Transverse colon (tissue), 4 donors: ENCODE measurements at regions not wholly inside any gene's neighbourhood (a gene's known extent, or its start where the extent isn't known, plus 50 kb on each side); places are given as distances from the start of the nearest gene placed in this dataset.

Source experiments
- DNase-seq: peaks from one replicate; pipeline ENCODE4 v3.0.0-alpha.2; 2019
- H3K27ac ChIP-seq, 4 donors: fragments of 200-600 bp; sonication (generic); 2 replicates each; pipeline ENCODE4 v1.5.1; 2016 to 2018; ENCODE audit warnings: inconsistent platforms in 4 of 4
- H3K27me3 ChIP-seq: fragments of 200-600 bp; sonication (generic); 2 replicates; pipeline ENCODE4 v1.5.1; 2017; ENCODE audit warnings: inconsistent platforms
- H3K36me3 ChIP-seq, 4 donors: fragments of 200-600 bp; sonication (generic); 2 replicates each; pipeline ENCODE4 v1.5.1; 2017 to 2019; ENCODE audit warnings: inconsistent platforms in 4 of 4
- H3K4me1 ChIP-seq, 4 donors: fragments of 200-600 bp; sonication (generic); 2 replicates each; pipeline ENCODE4 v1.5.1; 2017 to 2020; ENCODE audit warnings: inconsistent platforms in 4 of 4
- H3K4me3 ChIP-seq, 4 donors: fragments of 200-600 bp; sonication (generic); 1 replicate in 1 of 4; 2 replicates in 3 of 4; pipeline versions ENCODE4 v1.5.1 to v1.6.1; 2017 to 2019; ENCODE audit warnings: inconsistent platforms in 4 of 4
- H3K9me3 ChIP-seq, 2 donors: fragments of 200-600 bp; sonication (generic); 2 replicates each; pipeline ENCODE4 v1.5.1; 2017 to 2019; ENCODE audit warnings: inconsistent platforms in 2 of 2
- EP300 ChIP-seq: sonication (generic); formaldehyde crosslinking; IDR thresholded peaks from one replicate; pipeline ENCODE4 v1.6.1; 2017; ENCODE audit warnings: antibody characterized with exemption, low read depth
- POLR2A ChIP-seq: fragments of 450-650 bp; IDR thresholded peaks from one replicate; pipeline ENCODE4 v1.6.1; 2016; ENCODE audit warnings: antibody characterized with exemption, mild to moderate bottlenecking, moderate library complexity
- POLR2AphosphoS5 ChIP-seq, 3 donors: sonication (generic); formaldehyde crosslinking; IDR thresholded peaks; one replicate each; pipeline ENCODE4 v1.6.1; 2016; ENCODE audit warnings: antibody characterized with exemption in 3 of 3
- WGBS, 2 donors: methylation state at CpG; one replicate each; pipeline ENCODE4 v1.1.5; 2018; ENCODE audit warnings: low coverage in 1 of 2; 5-methylcytosine and 5-hydroxymethylcytosine counted together
- in situ Hi-C, 4 donors: fragments of 200-750 bp; cut with MboI; loops; one replicate each; pipeline versions ENCODE4 v1.15.0 to v1.15.1; 2017; ENCODE audit warnings: low sequenced_read_pairs in 3 of 4, low pct_ligation_motif_present in 1 of 4, low pct_unique_long_range_greater_than_20kb in 1 of 4
- intact Hi-C: fragments of 100-400 bp; cut with DNase I; formaldehyde crosslinking; loops from one replicate; pipeline ENCODE4 v1.15.1; 2023; ENCODE audit warnings: low total_unique reads
- TF ChIP-seq, protein P1 (sequence below), 5 experiments: fragments of 200-600 bp in 3 of 5; fragments of 450-650 bp in 2 of 5; sonication (generic) in 3 of 5; IDR thresholded peaks; 1 replicate in 2 of 5; 2 replicates in 3 of 5; pipeline ENCODE4 v1.5.1; 2016 to 2017; ENCODE audit warnings: antibody characterized with exemption in 5 of 5, inconsistent platforms in 3 of 5, mild to moderate bottlenecking in 2 of 5, moderate library complexity in 1 of 5

DNA sequence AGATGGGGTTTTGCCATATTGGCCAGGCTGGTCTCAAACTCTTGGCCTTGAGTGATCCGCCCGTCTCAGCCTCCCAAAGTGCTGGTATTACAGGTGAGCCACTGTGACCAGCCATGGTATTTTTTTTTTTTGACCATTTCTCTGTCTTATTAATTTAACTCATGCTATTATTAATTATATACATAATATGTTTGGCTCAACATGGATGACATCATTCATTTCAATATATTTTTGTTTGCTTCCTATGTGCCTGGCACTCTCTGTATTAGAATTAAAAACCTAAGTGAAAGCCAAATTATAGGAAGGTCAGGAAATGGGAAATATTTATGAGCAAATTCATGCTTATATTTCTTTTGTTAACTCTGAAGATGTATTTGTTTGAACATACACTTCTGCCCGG, 55.8 kb upstream of the AKIRIN2 start:
- H3K27ac ChIP-seq, result no peak overlapping the region

DNA sequence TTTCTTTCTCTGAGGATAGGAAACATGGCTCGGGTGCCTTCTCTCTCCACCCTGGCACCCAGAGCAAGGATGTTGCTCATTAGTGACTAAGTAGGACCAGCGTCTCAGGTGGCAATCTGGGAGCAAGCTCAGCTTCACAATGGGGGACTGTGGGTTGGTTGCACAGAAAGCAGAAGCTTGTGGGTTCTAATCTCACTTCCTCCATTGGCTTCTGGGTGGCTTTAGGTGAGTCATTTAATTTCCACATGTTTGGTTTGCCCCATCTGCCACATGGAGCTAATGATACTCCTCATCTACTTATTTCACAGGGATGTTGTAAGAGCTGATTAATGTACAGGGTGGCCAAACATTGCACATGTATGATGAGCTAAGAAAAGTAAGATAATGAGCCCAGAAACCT, 54.8 kb upstream of the AKIRIN2 start:
- TF ChIP-seq POLR2A, result no peak
- TF ChIP-seq, protein P1, sequence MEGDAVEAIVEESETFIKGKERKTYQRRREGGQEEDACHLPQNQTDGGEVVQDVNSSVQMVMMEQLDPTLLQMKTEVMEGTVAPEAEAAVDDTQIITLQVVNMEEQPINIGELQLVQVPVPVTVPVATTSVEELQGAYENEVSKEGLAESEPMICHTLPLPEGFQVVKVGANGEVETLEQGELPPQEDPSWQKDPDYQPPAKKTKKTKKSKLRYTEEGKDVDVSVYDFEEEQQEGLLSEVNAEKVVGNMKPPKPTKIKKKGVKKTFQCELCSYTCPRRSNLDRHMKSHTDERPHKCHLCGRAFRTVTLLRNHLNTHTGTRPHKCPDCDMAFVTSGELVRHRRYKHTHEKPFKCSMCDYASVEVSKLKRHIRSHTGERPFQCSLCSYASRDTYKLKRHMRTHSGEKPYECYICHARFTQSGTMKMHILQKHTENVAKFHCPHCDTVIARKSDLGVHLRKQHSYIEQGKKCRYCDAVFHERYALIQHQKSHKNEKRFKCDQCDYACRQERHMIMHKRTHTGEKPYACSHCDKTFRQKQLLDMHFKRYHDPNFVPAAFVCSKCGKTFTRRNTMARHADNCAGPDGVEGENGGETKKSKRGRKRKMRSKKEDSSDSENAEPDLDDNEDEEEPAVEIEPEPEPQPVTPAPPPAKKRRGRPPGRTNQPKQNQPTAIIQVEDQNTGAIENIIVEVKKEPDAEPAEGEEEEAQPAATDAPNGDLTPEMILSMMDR (IDR thresholded peaks at IDR 0.05), result no peak
- TF ChIP-seq POLR2AphosphoS5 (IDR thresholded peaks at IDR 0.05), result no peak
- no peak for TF ChIP-seq EP300
- peak; percentile 39 for DNase-seq

More for the DNA sequence above, 55.8 kb upstream of the AKIRIN2 start:
- Histone ChIP-seq H3K4me3 (no peak overlapping the region), H3K27me3 (no peaks in the 10 kb centered on the region), H3K9me3 (no peaks in the 10 kb centered on the region), H3K36me3 (no peaks in the 10 kb centered on the region), H3K4me1 (no peaks in the 10 kb centered on the region)
- WGBS, 2 donors, result 78 to 94% methylated on average over 3 of the region's 3 CpGs
- intact Hi-C loops (no loop called here), in situ Hi-C loops (no loop called here)
- TF ChIP-seq POLR2A, result no peak
- TF ChIP-seq EP300, result no peak
- TF ChIP-seq, protein P1 (IDR thresholded peaks at IDR 0.05), result no peak
- TF ChIP-seq POLR2AphosphoS5 (IDR thresholded peaks at IDR 0.05), result no peak
- no peak for DNase-seq

DNA sequence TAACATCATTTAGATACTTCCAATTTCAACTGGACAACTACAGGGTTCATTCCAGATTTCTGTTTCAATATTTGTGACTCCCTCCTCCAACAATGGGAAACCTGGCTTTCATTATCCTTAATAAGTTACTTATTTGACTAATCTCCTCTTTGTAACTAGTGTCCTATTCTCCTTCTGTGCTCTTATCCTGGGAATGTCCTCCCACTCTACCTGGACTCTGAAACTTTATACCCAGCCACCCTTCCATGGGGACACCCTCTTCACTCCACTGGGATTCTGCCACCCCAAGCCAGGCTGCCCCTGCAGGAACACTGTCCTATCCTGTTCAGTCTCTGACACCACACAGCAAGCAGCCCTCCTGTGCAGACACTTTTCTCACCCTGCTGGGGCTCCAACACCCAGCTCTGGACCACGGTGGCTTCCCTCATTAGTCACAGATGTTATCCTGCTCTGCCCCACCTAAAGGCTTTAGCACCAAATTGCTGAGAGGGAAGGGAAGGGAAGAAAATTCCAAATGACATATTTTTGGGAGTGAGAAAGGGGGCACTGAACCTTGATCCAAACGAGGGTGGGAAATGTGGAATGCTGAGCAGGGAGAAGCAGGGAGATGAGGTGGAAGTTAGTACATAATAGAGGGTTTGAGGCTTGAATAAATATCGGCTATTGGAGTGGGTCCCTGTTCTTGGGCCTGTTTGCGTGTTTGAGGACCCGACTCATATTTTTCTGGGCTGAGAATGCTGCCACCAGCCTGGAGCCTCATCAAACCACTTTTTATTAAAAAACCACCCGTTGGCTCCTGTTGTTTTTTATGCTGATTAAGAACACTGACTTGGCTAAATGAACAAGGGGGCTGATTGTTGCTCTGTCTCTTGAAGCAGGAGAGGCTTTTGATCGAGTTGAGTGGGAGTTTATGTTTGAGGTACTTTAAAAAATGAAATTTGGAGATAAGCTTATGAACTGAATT, 54.0 kb upstream of the AKIRIN2 start:
- intact Hi-C loops (no loop called here), in situ Hi-C loops (no loop called here)
- no peak overlapping the region for H3K27ac ChIP-seq
- H3K4me1 ChIP-seq, result no peaks in the 10 kb centered on the region
- H3K4me3 ChIP-seq, result no peak overlapping the region
- H3K27me3 ChIP-seq, result no peaks in the 10 kb centered on the region
- TF ChIP-seq POLR2AphosphoS5 (IDR thresholded peaks at IDR 0.05) (no peak), POLR2A (no peak), EP300 (no peak)
- TF ChIP-seq, protein P1 (IDR thresholded peaks at IDR 0.05), result no peak
- 52 to 59% methylated on average over 6 to 7 of the region's 7 CpGs for WGBS, 2 donors
- no peak for DNase-seq
- H3K9me3 ChIP-seq, result no peaks in the 10 kb centered on the region
- H3K36me3 ChIP-seq, result no peaks in the 10 kb centered on the region

More for the DNA sequence above, 54.8 kb upstream of the AKIRIN2 start:
- Histone ChIP-seq H3K27me3 (no peaks in the 10 kb centered on the region), H3K36me3 (no peaks in the 10 kb centered on the region), H3K9me3 (no peaks in the 10 kb centered on the region), H3K4me3 (no peak overlapping the region), H3K27ac (no peak overlapping the region), H3K4me1 (no peaks in the 10 kb centered on the region)
- WGBS, 2 donors, result 58 to 59% methylated on average over 2 of the region's 2 CpGs
- intact Hi-C loops (no loop called here), in situ Hi-C loops (no loop called here)

DNA sequence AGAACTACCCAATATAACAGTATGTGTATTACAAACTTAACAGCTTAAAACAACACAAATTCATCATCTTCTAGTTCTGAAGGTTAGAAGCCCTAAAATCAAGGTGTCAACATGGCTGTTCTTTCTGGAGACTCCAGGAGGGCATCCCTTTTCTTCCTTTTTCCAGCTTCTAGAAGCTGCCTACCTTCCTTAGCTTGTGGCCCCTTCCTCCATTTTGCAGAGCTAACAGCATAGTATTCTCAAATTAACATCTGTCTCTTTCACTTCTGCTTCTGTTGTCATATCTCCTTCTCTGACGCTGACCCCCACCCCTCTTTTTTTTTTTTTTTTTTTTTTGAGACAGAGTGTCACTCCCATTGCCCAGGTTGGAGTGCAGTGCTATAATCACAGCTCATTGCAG, 52.8 kb upstream of the AKIRIN2 start:
- DNase-seq, result no peak
- H3K27ac ChIP-seq, result no peak overlapping the region
- H3K4me3 ChIP-seq, result no peak overlapping the region
- WGBS, 2 donors, result 67% methylated on average over 1 of the region's 1 CpG; no CpG with 5 or more reads in 1 of the 2 donors
- intact Hi-C loops (no loop called here), in situ Hi-C loops (no loop called here)
- H3K4me1 ChIP-seq, result no peaks in the 10 kb centered on the region
- no peaks in the 10 kb centered on the region for H3K9me3 ChIP-seq
- no peaks in the 10 kb centered on the region for H3K27me3 ChIP-seq
- H3K36me3 ChIP-seq, result no peaks in the 10 kb centered on the region
- TF ChIP-seq POLR2AphosphoS5 (IDR thresholded peaks at IDR 0.05), result no peak
- TF ChIP-seq POLR2A, result no peak
- TF ChIP-seq, protein P1 (IDR thresholded peaks at IDR 0.05), result no peak
- TF ChIP-seq EP300, result no peak
